A549 (cell line): ENCODE measurements at regions not wholly inside any gene's neighbourhood (a gene's known extent, or its start where the extent isn't known, plus 50 kb on each side); places are given as distances from the start of the nearest gene placed in this dataset.
"Not testable (repeated sequence)": the region's sequence is repeated elsewhere in the genome, so short reads cannot be mapped to it uniquely, and the experiment has no call there.

ENCODE experiments used
- CBX2 ChIP-seq: fragments of 200-600 bp; sonication (generic); IDR thresholded peaks from 2 replicates; pipeline ENCODE4 v1.6.1; 2016; ENCODE audit warnings: low read depth, mild to moderate bottlenecking, borderline replicate concordance
- CEBPB ChIP-seq, 2 experiments: fragments of >200 bp in 1 of 2; sonication (Bioruptor Twin) in 1 of 2; formaldehyde crosslinking in 1 of 2; IDR thresholded peaks; 2 replicates each; pipeline ENCODE4 v1.6.1; 2012 to 2016
- ELK1 ChIP-seq: fragments of 150-350 bp; IDR thresholded peaks from 2 replicates; pipeline ENCODE4 v1.6.1; 2014; ENCODE audit warnings: low read depth, mild to moderate bottlenecking, low read length
- EP300 ChIP-seq, 2 experiments: fragments of >200 bp; sonication (Bioruptor Twin); formaldehyde crosslinking; IDR thresholded peaks; 2 replicates in 1 of 2; 3 replicates in 1 of 2; pipeline ENCODE4 v1.6.1; 2016 to 2017
- HDAC2 ChIP-seq: fragments of 200-600 bp; sonication (generic); IDR thresholded peaks from 2 replicates; pipeline ENCODE4 v1.6.1; 2016
- HOXA7 ChIP-seq: fragments of 250-450 bp; sonication (Bioruptor Pico); IDR thresholded peaks from 2 replicates; pipeline ENCODE4 v1.5.0; 2020; ENCODE audit warnings: mild to moderate bottlenecking, moderate library complexity
- MAFK ChIP-seq: fragments of 450-650 bp; IDR thresholded peaks from 2 replicates; pipeline ENCODE4 v1.6.1; 2014; ENCODE audit not compliant: partially characterized antibody
- MYC ChIP-seq: IDR thresholded peaks from 2 replicates; pipeline ENCODE4 v1.6.1; 2012; ENCODE audit warnings: mild to moderate bottlenecking, inconsistent platforms, low read length, improper control_type of control experiment, borderline replicate concordance
- NR3C1 ChIP-seq: fragments of >200 bp; sonication (Bioruptor Twin); formaldehyde crosslinking; IDR thresholded peaks from 3 replicates; pipeline ENCODE4 v1.6.1; 2017
- ZSCAN20 ChIP-seq: fragments of 250-450 bp; sonication (Bioruptor Pico); IDR thresholded peaks from 2 replicates; pipeline ENCODE4 v1.8.0; 2022; ENCODE audit warnings: mild to moderate bottlenecking, moderate library complexity
- TF ChIP-seq, protein P1 (sequence below): fragments of >200 bp; sonication (Bioruptor Twin); formaldehyde crosslinking; IDR thresholded peaks from 3 replicates; pipeline ENCODE4 v1.5.1; 2016
- TF ChIP-seq, protein P2 (sequence below): IDR thresholded peaks from 2 replicates; pipeline ENCODE4 v1.6.1; 2012
- TF ChIP-seq, protein P3 (sequence below): IDR thresholded peaks from 2 replicates; pipeline ENCODE4 v1.6.1; 2012
- TF ChIP-seq, protein P4 (sequence below): fragments of 250-450 bp; sonication (Bioruptor Pico); IDR thresholded peaks from 2 replicates; pipeline ENCODE4 v1.5.0; 2020; ENCODE audit warnings: low read depth, mild to moderate bottlenecking, moderate library complexity

- not testable (repeated sequence) for TF ChIP-seq HDAC2; CEBPB (IDR thresholded peaks at IDR 0.05); HOXA7 (CRISPR knock-in tag); CBX2; ELK1; MAFK; NR3C1; MYC; ZSCAN20; EP300 (IDR thresholded peaks at IDR 0.05)
- TF ChIP-seq, protein P1, sequence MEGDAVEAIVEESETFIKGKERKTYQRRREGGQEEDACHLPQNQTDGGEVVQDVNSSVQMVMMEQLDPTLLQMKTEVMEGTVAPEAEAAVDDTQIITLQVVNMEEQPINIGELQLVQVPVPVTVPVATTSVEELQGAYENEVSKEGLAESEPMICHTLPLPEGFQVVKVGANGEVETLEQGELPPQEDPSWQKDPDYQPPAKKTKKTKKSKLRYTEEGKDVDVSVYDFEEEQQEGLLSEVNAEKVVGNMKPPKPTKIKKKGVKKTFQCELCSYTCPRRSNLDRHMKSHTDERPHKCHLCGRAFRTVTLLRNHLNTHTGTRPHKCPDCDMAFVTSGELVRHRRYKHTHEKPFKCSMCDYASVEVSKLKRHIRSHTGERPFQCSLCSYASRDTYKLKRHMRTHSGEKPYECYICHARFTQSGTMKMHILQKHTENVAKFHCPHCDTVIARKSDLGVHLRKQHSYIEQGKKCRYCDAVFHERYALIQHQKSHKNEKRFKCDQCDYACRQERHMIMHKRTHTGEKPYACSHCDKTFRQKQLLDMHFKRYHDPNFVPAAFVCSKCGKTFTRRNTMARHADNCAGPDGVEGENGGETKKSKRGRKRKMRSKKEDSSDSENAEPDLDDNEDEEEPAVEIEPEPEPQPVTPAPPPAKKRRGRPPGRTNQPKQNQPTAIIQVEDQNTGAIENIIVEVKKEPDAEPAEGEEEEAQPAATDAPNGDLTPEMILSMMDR = not testable (repeated sequence)
- TF ChIP-seq, protein P2, sequence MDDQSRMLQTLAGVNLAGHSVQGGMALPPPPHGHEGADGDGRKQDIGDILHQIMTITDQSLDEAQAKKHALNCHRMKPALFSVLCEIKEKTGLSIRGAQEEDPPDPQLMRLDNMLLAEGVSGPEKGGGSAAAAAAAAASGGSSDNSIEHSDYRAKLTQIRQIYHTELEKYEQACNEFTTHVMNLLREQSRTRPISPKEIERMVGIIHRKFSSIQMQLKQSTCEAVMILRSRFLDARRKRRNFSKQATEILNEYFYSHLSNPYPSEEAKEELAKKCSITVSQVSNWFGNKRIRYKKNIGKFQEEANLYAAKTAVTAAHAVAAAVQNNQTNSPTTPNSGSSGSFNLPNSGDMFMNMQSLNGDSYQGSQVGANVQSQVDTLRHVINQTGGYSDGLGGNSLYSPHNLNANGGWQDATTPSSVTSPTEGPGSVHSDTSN = not testable (repeated sequence)
- TF ChIP-seq, protein P3, sequence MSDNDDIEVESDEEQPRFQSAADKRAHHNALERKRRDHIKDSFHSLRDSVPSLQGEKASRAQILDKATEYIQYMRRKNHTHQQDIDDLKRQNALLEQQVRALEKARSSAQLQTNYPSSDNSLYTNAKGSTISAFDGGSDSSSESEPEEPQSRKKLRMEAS = not testable (repeated sequence)
- TF ChIP-seq, protein P4, sequence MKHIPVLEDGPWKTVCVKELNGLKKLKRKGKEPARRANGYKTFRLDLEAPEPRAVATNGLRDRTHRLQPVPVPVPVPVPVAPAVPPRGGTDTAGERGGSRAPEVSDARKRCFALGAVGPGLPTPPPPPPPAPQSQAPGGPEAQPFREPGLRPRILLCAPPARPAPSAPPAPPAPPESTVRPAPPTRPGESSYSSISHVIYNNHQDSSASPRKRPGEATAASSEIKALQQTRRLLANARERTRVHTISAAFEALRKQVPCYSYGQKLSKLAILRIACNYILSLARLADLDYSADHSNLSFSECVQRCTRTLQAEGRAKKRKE (CRISPR knock-in tag) = not testable (repeated sequence)
Measured at GRCh38 chr4:3938676-3939075, 172.5 kb downstream of the ADRA2C start.
